ENCODE measurements at regions not wholly inside any gene's neighbourhood (a gene's known extent, or its start where the extent isn't known, plus 50 kb on each side); places are given as distances from the start of the nearest gene placed in this dataset.

GRCh38 chr4:12207396-12207795, 778.7 kb upstream of the HS3ST1 start:
- DNase-seq (ENCODE audit: low read depth in 2 of 2), result no peak
- no peak for TF ChIP-seq CTCF (IDR thresholded peaks at IDR 0.05; ENCODE audit: low read depth, low read length)

GRCh38 chr4:12206091-12206490, 777.4 kb upstream of the HS3ST1 start:
- no peak overlapping the region for H3K4me3 ChIP-seq (replicated peaks in 1 of 2; ENCODE audit: low read depth in 2 of 2, low read length in 2 of 2)
- DNase-seq (ENCODE audit: low read depth in 2 of 2), result no peak
- TF ChIP-seq CTCF (IDR thresholded peaks at IDR 0.05; ENCODE audit: low read depth, low read length), result no peak

More at GRCh38 chr4:12207396-12207795, 778.7 kb upstream of the HS3ST1 start:
- no peak overlapping the region for H3K4me3 ChIP-seq (replicated peaks in 1 of 2; ENCODE audit: low read depth in 2 of 2, low read length in 2 of 2)

- DNase-seq (ENCODE audit: low read depth in 2 of 2), result peak in 1 of 2 donors; percentile 6
- TF ChIP-seq CTCF (IDR thresholded peaks at IDR 0.05; ENCODE audit: low read depth, low read length), result no peak
- H3K4me3 ChIP-seq (replicated peaks in 1 of 2; ENCODE audit: low read depth in 2 of 2, low read length in 2 of 2), result no peak overlapping the region
Measured at GRCh38 chr4:12203945-12204344, 775.3 kb upstream of the HS3ST1 start.

GRCh38 chr4:12200226-12200625, 771.5 kb upstream of the HS3ST1 start:
- H3K4me3 ChIP-seq (replicated peaks in 1 of 2; ENCODE audit: low read depth in 2 of 2, low read length in 2 of 2), result no peak overlapping the region
- TF ChIP-seq CTCF (IDR thresholded peaks at IDR 0.05; ENCODE audit: low read depth, low read length), result no peak
- no peak for DNase-seq (ENCODE audit: low read depth in 2 of 2)

- no peak for DNase-seq (ENCODE audit: low read depth in 2 of 2)
- H3K4me3 ChIP-seq (replicated peaks in 1 of 2; ENCODE audit: low read depth in 2 of 2, low read length in 2 of 2), result no peak overlapping the region
- no peak for TF ChIP-seq CTCF (IDR thresholded peaks at IDR 0.05; ENCODE audit: low read depth, low read length)
Measured at GRCh38 chr4:12186526-12186925, 757.8 kb upstream of the HS3ST1 start.

GRCh38 chr4:12178614-12179610, 750.2 kb upstream of the HS3ST1 start:
- no peak for TF ChIP-seq CTCF (IDR thresholded peaks at IDR 0.05; ENCODE audit: low read depth, low read length)

More at GRCh38 chr4:12178614-12179610, 750.2 kb upstream of the HS3ST1 start:
- no peak overlapping the region for H3K4me3 ChIP-seq (replicated peaks in 1 of 2; ENCODE audit: low read depth in 2 of 2, low read length in 2 of 2)
- no peak for DNase-seq (ENCODE audit: low read depth in 2 of 2)

All from cardiac fibroblast (primary cell).